GM12872 (cell line): ENCODE measurements at regions not wholly inside any gene's neighbourhood (a gene's known extent, or its start where the extent isn't known, plus 50 kb on each side); places are given as distances from the start of the nearest gene placed in this dataset.

Experiments used
- CTCF ChIP-seq: IDR thresholded peaks from 3 replicates; pipeline ENCODE4 v1.5.1; 2011; ENCODE audit warnings: low read depth, mild to moderate bottlenecking, low read length, moderate library complexity; ENCODE audit not compliant: insufficient read depth

- TF ChIP-seq CTCF = no peak
Observed at GRCh38 chr6:166692723-166693302, 65.8 kb upstream of the RPS6KA2 start.

- no peak for TF ChIP-seq CTCF
Observed at GRCh38 chr6:166691746-166692145, 64.7 kb upstream of the RPS6KA2 start.

GRCh38 chr6:166691199-166691598, 64.1 kb upstream of the RPS6KA2 start:
- TF ChIP-seq CTCF = no peak

- no peak for TF ChIP-seq CTCF
Observed at GRCh38 chr6:166689687-166690086, 62.6 kb upstream of the RPS6KA2 start.

- TF ChIP-seq CTCF = no peak
Observed at GRCh38 chr6:166688901-166689300, 61.9 kb upstream of the RPS6KA2 start.

GRCh38 chr6:166687879-166688205, 60.8 kb upstream of the RPS6KA2 start:
- TF ChIP-seq CTCF = no peak

- no peak for TF ChIP-seq CTCF
Observed at GRCh38 chr6:166687070-166687878, 60.2 kb upstream of the RPS6KA2 start.
